ENCODE measurements at regions not wholly inside any gene's neighbourhood (a gene's known extent, or its start where the extent isn't known, plus 50 kb on each side); places are given as distances from the start of the nearest gene placed in this dataset.

GRCh38 chr12:23337213-23337612, 612.3 kb downstream of the SOX5 start:
- TF ChIP-seq CTCF (conservative IDR thresholded peaks at IDR 0.05 in 1 of 2, IDR thresholded peaks at IDR 0.05 in 1 of 2; ENCODE audit: low read depth in 1 of 2, low read length in 2 of 2): no peak
- no peak for TF ChIP-seq EZH2 (IDR thresholded peaks at IDR 0.05; ENCODE audit: low read length, missing control alignments)
